K562 (cell line): ENCODE measurements at regions not wholly inside any gene's neighbourhood (a gene's known extent, or its start where the extent isn't known, plus 50 kb on each side); places are given as distances from the start of the nearest gene placed in this dataset.

Experiments
- ATAC-seq: fragments of 200-7000 bp; cut with Tn5 transposase; 3 replicates; pipeline ENCODE4 v1.9.1; 2020; ENCODE audit warnings: moderate library complexity
- BruUV-seq: library from RNA; stranded (reverse); fragments of 400-500 nt; replicated peaks from 2 replicates; lab custom pipeline; 2021; lab: Mats Ljungman, UMichigan
- CTCF ChIA-PET: fragments of 300-600 bp; formaldehyde crosslinking; extraction: SDS; loops from one replicate; lab custom pipeline; 2021; ENCODE audit warnings: low intra/inter-chr PET ratio; lab: Yijun Ruan, JAX
- POLR2A ChIA-PET: fragments of 300-600, 350-650 bp; sonication (Branson Sonifier 250); formaldehyde crosslinking; extraction: SDS; loops from one replicate; lab custom pipeline; 2021; ENCODE audit warnings: antibody characterized with exemption, inconsistent platforms; lab: Yijun Ruan, JAX
- DNase-seq, 4 experiments: peaks; one replicate each; pipeline versions ENCODE4 v3.0.0 to v3.0.0-alpha.2; 2011 to 2018; ENCODE audit warnings: low spot score in 3 of 4, mixed read lengths in 3 of 4; ENCODE audit errors: extremely low read depth in 1 of 4
- FAIRE-seq: peaks from 2 replicates; lab custom pipeline; 2011; peaks lifted over from hg19 to GRCh38; lab: Jason Lieb, UNC
- H2AFZ ChIP-seq: 2 replicates; pipeline ENCODE4 v1.6.0; 2011; ENCODE audit warnings: low read depth, low read length, control low read depth, inconsistent platforms
- H3K27ac ChIP-seq: fragments of 200-600 bp; 3 replicates; pipeline ENCODE4 v1.8.0; 2011; ENCODE audit warnings: low read depth, mild to moderate bottlenecking, control low read depth, inconsistent platforms, low read length, moderate library complexity, mixed read lengths; ENCODE audit errors: extremely low read depth
- H3K27me3 ChIP-seq, 2 experiments: fragments of 300-600 bp in 1 of 2; 2 replicates in 1 of 2; 3 replicates in 1 of 2; pipeline versions ENCODE4 v1.6.0 to v1.8.0; 2011; ENCODE audit warnings: inconsistent platforms in 2 of 2, low read length in 2 of 2, mild to moderate bottlenecking in 1 of 2, mixed read lengths in 1 of 2, moderate library complexity in 1 of 2; ENCODE audit not compliant: control insufficient read depth in 2 of 2, insufficient read depth in 2 of 2
- H3K36me3 ChIP-seq: fragments of 300-600 bp; 3 replicates; pipeline ENCODE4 v1.8.0; 2011; ENCODE audit warnings: mild to moderate bottlenecking, low read length, inconsistent platforms; ENCODE audit not compliant: control insufficient read depth, insufficient read depth
- H3K4me1 ChIP-seq, 2 experiments: fragments of 200-600 bp in 1 of 2; replicated peaks in 1 of 2; 2 replicates in 1 of 2; 3 replicates in 1 of 2; pipeline versions ENCODE4 v1.5.1 to v1.8.0; 2011; ENCODE audit warnings: inconsistent platforms in 2 of 2, low read length in 2 of 2, mild to moderate bottlenecking in 1 of 2, mixed read lengths in 1 of 2, moderate library complexity in 1 of 2; ENCODE audit not compliant: control insufficient read depth in 2 of 2, insufficient read depth in 2 of 2
- H3K4me2 ChIP-seq: 2 replicates; pipeline ENCODE4 v1.6.1; 2011; ENCODE audit warnings: low read length, control low read depth, inconsistent platforms, mixed read lengths; ENCODE audit not compliant: insufficient read depth
- H3K4me3 ChIP-seq: fragments of 200-600 bp; sonication (generic), shearing (Covaris generic); 2 replicates; pipeline ENCODE4 v1.5.1; 2016; ENCODE audit warnings: control low read depth, inconsistent platforms
- H3K79me2 ChIP-seq: fragments of 200-600 bp; 3 replicates; pipeline ENCODE4 v1.8.0; 2011; ENCODE audit warnings: low read length, inconsistent platforms; ENCODE audit not compliant: control insufficient read depth, insufficient read depth
- H3K9ac ChIP-seq, 2 experiments: 2 replicates each; pipeline versions ENCODE4 v1.6.0 to v1.6.1; 2011; ENCODE audit warnings: low read depth in 2 of 2, low read length in 2 of 2, control low read depth in 1 of 2, inconsistent platforms in 1 of 2, mild to moderate bottlenecking in 1 of 2, mixed read lengths in 1 of 2; ENCODE audit not compliant: insufficient read depth in 1 of 2
- H3K9me1 ChIP-seq: one replicate; pipeline ENCODE4 v1.6.0; 2011; ENCODE audit warnings: inconsistent platforms, mild to moderate bottlenecking, low read length, moderate library complexity; ENCODE audit not compliant: control insufficient read depth, insufficient read depth
- H3K9me3 ChIP-seq: replicated peaks from 2 replicates; pipeline ENCODE4 v1.5.1; 2011; ENCODE audit warnings: low read depth, low read length, inconsistent platforms; ENCODE audit not compliant: control insufficient read depth, insufficient read depth
- H4K20me1 ChIP-seq: replicated peaks from 2 replicates; pipeline ENCODE4 v1.6.1; 2011; ENCODE audit warnings: low read length, inconsistent platforms, mixed read lengths; ENCODE audit not compliant: control insufficient read depth, insufficient read depth
- CREB1 ChIP-seq, 2 experiments: sonication (generic) in 1 of 2; formaldehyde crosslinking in 1 of 2; IDR thresholded peaks; 2 replicates each; pipeline versions ENCODE4 v1.6.1 to v1.8.0; 2012 to 2022; ENCODE audit warnings: inconsistent platforms in 1 of 2, mild to moderate bottlenecking in 1 of 2, missing genetic modification reagents in 1 of 2, moderate library complexity in 1 of 2
- CXXC5 ChIP-seq: fragments of 250-450 bp; sonication (Bioruptor Pico); IDR thresholded peaks from 2 replicates; pipeline ENCODE4 v1.8.0; 2022; ENCODE audit warnings: inconsistent platforms, mild to moderate bottlenecking, moderate library complexity
- ESRRB ChIP-seq: fragments of 250-450 bp; sonication (Bioruptor Pico); IDR thresholded peaks from 2 replicates; pipeline ENCODE4 v1.5.0; 2020; ENCODE audit warnings: mild to moderate bottlenecking, moderate library complexity, borderline replicate concordance
- GATAD2B ChIP-seq: fragments of 450-650 bp; IDR thresholded peaks from 2 replicates; pipeline ENCODE4 v1.6.1; 2017; ENCODE audit warnings: mild to moderate bottlenecking, borderline replicate concordance
- IRF2 ChIP-seq: sonication (generic); formaldehyde crosslinking; IDR thresholded peaks from 2 replicates; pipeline ENCODE4 v1.8.1; 2022; ENCODE audit warnings: mild to moderate bottlenecking, missing genetic modification reagents
- JUND ChIP-seq, 2 experiments: IDR thresholded peaks; 2 replicates in 1 of 2; 3 replicates in 1 of 2; pipeline ENCODE4 v1.6.1; 2011; ENCODE audit warnings: borderline replicate concordance in 2 of 2, low read depth in 2 of 2, low read length in 2 of 2, improper control_type of control experiment in 1 of 2, missing biosample characterization in 1 of 2, missing genetic modification characterization in 1 of 2, missing genetic modification reagents in 1 of 2
- NFE2 ChIP-seq: IDR thresholded peaks from 2 replicates; pipeline ENCODE4 v1.6.1; 2014; ENCODE audit warnings: antibody characterized with exemption, low read depth
- RBM14 ChIP-seq: fragments of 200-400 bp; formaldehyde crosslinking; IDR thresholded peaks from 2 replicates; pipeline ENCODE4 v1.6.1; 2018; ENCODE audit warnings: low read depth, mild to moderate bottlenecking, low read length, moderate library complexity, borderline replicate concordance; ENCODE audit not compliant: insufficient read depth
- RFX7 ChIP-seq: fragments of 250-450 bp; sonication (Bioruptor Pico); IDR thresholded peaks from 2 replicates; pipeline ENCODE4 v1.5.1; 2021; ENCODE audit warnings: mild to moderate bottlenecking
- SAFB2 ChIP-seq: fragments of 200-400 bp; formaldehyde crosslinking; IDR thresholded peaks from 2 replicates; pipeline ENCODE4 v1.6.1; 2018; ENCODE audit warnings: borderline replicate concordance, low read length, low read depth, moderate library complexity; ENCODE audit not compliant: severe bottlenecking
- TSC22D4 ChIP-seq: fragments of 450-650 bp; IDR thresholded peaks from 2 replicates; pipeline ENCODE4 v1.6.1; 2016; ENCODE audit warnings: missing genetic modification characterization, missing biosample characterization, control low read depth
- TSHZ1 ChIP-seq: fragments of 250-450 bp; sonication (Bioruptor Pico); IDR thresholded peaks from 2 replicates; pipeline ENCODE4 v1.4.0; 2020; ENCODE audit warnings: mild to moderate bottlenecking, moderate library complexity
- ZBTB34 ChIP-seq: fragments of 250-450 bp; sonication (Bioruptor Pico); IDR thresholded peaks from 2 replicates; pipeline ENCODE4 v1.8.0; 2021; ENCODE audit warnings: mild to moderate bottlenecking, moderate library complexity
- ZNF280B ChIP-seq: fragments of 250-450 bp; sonication (Bioruptor Pico); IDR thresholded peaks from 2 replicates; pipeline ENCODE4 v1.5.1; 2021; ENCODE audit warnings: mild to moderate bottlenecking
- ZNF354B ChIP-seq: fragments of 250-450 bp; sonication (Bioruptor Pico); IDR thresholded peaks from 2 replicates; pipeline ENCODE4 v1.4.0; 2020
- ZNF589 ChIP-seq: fragments of 200-800 bp; sonication (Bioruptor generic); IDR thresholded peaks from 2 replicates; pipeline ENCODE4 v1.6.1; 2016; ENCODE audit warnings: low read depth, missing genetic modification characterization, missing compliant biosample characterization
- WGBS: fragments of 100-300 bp; shearing (Covaris generic); methylation state at CpG from one replicate; pipeline ENCODE4 v1.1.6; 2016; ENCODE audit warnings: low coverage, mixed read lengths; ENCODE audit not compliant: insufficient coverage; ENCODE audit errors: missing lambda C conversion rate; 5-methylcytosine and 5-hydroxymethylcytosine counted together
- in situ Hi-C: fragments of 300-500 bp; cut with MboI; formaldehyde crosslinking; loops from 4 replicates; pipeline ENCODE4 v1.15.0; 2018; ENCODE audit warnings: inconsistent platforms, mixed read lengths
- intact Hi-C: fragments of 100-400 bp; cut with micrococcal nuclease; formaldehyde crosslinking; loops from 2 replicates; pipeline ENCODE4 v1.14.2; 2022

GRCh38 chr14:105890474-105891220 is 364.3 kb downstream of the TMEM121 start:
- Histone ChIP-seq H3K9me1 (no peaks in the 10 kb centered on the region), H3K36me3 (no peaks in the 10 kb centered on the region), H3K4me3 (no peak overlapping the region), H3K27me3 (no peaks in the 10 kb centered on the region; a peak in 1 of 5 replicates), H4K20me1 (no peaks in the 10 kb centered on the region), H3K27ac (no peak overlapping the region), H3K9me3 (no peaks in the 10 kb centered on the region), H3K9ac (no peak overlapping the region), H3K4me2 (no peak overlapping the region), H2AFZ (no peak overlapping the region), H3K4me1 (no peaks in the 10 kb centered on the region), H3K79me2 (no peaks in the 10 kb centered on the region)
- in situ Hi-C loops, result no loop called here
- ATAC-seq (no peak), DNase-seq (peak in 3 of 4 experiments; percentile 1), FAIRE-seq (no peak)
- intact Hi-C loops, result no loop called here
- BruUV-seq, result no TSS peak
- WGBS, result 0% methylated on average over 10 of the region's 18 CpGs
- ChIA-PET CTCF (no interaction called here), POLR2A (no interaction called here)
- TF ChIP-seq CREB1 (IDR thresholded peaks at IDR 0.05), result no peak
- TF ChIP-seq CREB1 (CRISPR knock-in tag; IDR thresholded peaks at IDR 0.05), result no peak
- TF ChIP-seq GATAD2B, result no peak
- TF ChIP-seq TSHZ1 (CRISPR knock-in tag), result no peak
- no peak for TF ChIP-seq JUND (IDR thresholded peaks at IDR 0.05; ENCODE audit: borderline replicate concordance, low read depth, low read length)
- no peak for TF ChIP-seq JUND (tag; IDR thresholded peaks at IDR 0.05; ENCODE audit: borderline replicate concordance, low read depth, low read length)
- no peak for TF ChIP-seq NFE2
- TF ChIP-seq RBM14, result no peak
- no peak for TF ChIP-seq ESRRB (CRISPR knock-in tag)
- no peak for TF ChIP-seq SAFB2
- TF ChIP-seq TSC22D4, result no peak
- no peak for TF ChIP-seq CXXC5
- TF ChIP-seq IRF2, result no peak
- no peak for TF ChIP-seq ZNF354B (CRISPR knock-in tag)
- TF ChIP-seq ZNF589 (CRISPR knock-in tag), result no peak
- no peak for TF ChIP-seq ZBTB34 (CRISPR knock-in tag)
- TF ChIP-seq ZNF280B, result no peak
- no peak for TF ChIP-seq RFX7 (CRISPR knock-in tag)
